Thoracic aorta (tissue), 2 donors: ENCODE measurements at regions not wholly inside any gene's neighbourhood (a gene's known extent, or its start where the extent isn't known, plus 50 kb on each side); places are given as distances from the start of the nearest gene placed in this dataset.

Experiments
- ATAC-seq: fragments of 150-250 bp; one replicate; pipeline ENCODE4 v1.8.0; 2017; ENCODE audit warnings: low read depth; ENCODE audit not compliant: insufficient number of reproducible peaks, low FRiP score
- DNase-seq: peaks from one replicate; pipeline ENCODE4 v3.0.0-alpha.2; 2020; ENCODE audit warnings: low spot score
- H3K27ac ChIP-seq, 2 donors: fragments of 200-600 bp; sonication (generic); 1 replicate in 1 of 2; 2 replicates in 1 of 2; pipeline ENCODE4 v1.5.1; 2016; ENCODE audit warnings: mild to moderate bottlenecking in 2 of 2, moderate library complexity in 2 of 2
- H3K27me3 ChIP-seq: fragments of 200-600 bp; sonication (generic); replicated peaks from 2 replicates; pipeline ENCODE4 v1.6.0; 2016; ENCODE audit warnings: mild to moderate bottlenecking; ENCODE audit not compliant: insufficient read depth
- H3K36me3 ChIP-seq: fragments of 200-600 bp; sonication (generic); one replicate; pipeline ENCODE4 v1.5.1; 2016
- H3K4me1 ChIP-seq, 2 donors: fragments of 200-600 bp; sonication (generic); 1 replicate in 1 of 2; 2 replicates in 1 of 2; pipeline versions ENCODE4 v1.5.1 to v1.6.0; 2016; ENCODE audit warnings: low read depth in 2 of 2, mild to moderate bottlenecking in 1 of 2; ENCODE audit not compliant: control insufficient read depth in 1 of 2
- H3K4me3 ChIP-seq: fragments of 200-600 bp; sonication (generic); 2 replicates; pipeline ENCODE4 v1.5.1; 2016; ENCODE audit warnings: mild to moderate bottlenecking
- H3K9me3 ChIP-seq: fragments of 200-600 bp; sonication (generic); 2 replicates; pipeline ENCODE4 v1.5.1; 2016
- CTCF ChIP-seq: fragments of 200-600 bp; sonication (generic); IDR thresholded peaks from one replicate; pipeline ENCODE4 v1.5.1; 2019; ENCODE audit warnings: antibody characterized with exemption

- no peaks in the 10 kb centered on the region for H3K9me3 ChIP-seq
- no peak for ATAC-seq
- no peak for TF ChIP-seq CTCF
Measured at GRCh38 chr10:106147021-106147420, 1017.5 kb downstream of the SORCS1 start.

GRCh38 chr10:106139915-106140314 is 1024.6 kb downstream of the SORCS1 start:
- no peak for TF ChIP-seq CTCF
- ATAC-seq (no peak), DNase-seq (no peak)
- H3K4me1 ChIP-seq: no peaks in the 10 kb centered on the region
- H3K27ac ChIP-seq: no peak overlapping the region
- no peaks in the 10 kb centered on the region for H3K27me3 ChIP-seq
- H3K9me3 ChIP-seq: no peaks in the 10 kb centered on the region
- H3K4me3 ChIP-seq: no peak overlapping the region
- no peaks in the 10 kb centered on the region for H3K36me3 ChIP-seq

More at GRCh38 chr10:106147021-106147420, 1017.5 kb downstream of the SORCS1 start:
- no peaks in the 10 kb centered on the region for H3K4me1 ChIP-seq
- no peaks in the 10 kb centered on the region for H3K27me3 ChIP-seq
- DNase-seq: no peak
- no peak overlapping the region for H3K27ac ChIP-seq
- H3K4me3 ChIP-seq: no peak overlapping the region
- H3K36me3 ChIP-seq: no peaks in the 10 kb centered on the region

GRCh38 chr10:106136175-106136574 is 1028.3 kb downstream of the SORCS1 start:
- no peak overlapping the region for H3K27ac ChIP-seq
- H3K4me3 ChIP-seq: no peak overlapping the region
- H3K4me1 ChIP-seq: no peaks in the 10 kb centered on the region
- H3K36me3 ChIP-seq: no peaks in the 10 kb centered on the region
- ATAC-seq: no peak
- no peak for DNase-seq
- H3K27me3 ChIP-seq: no peaks in the 10 kb centered on the region
- no peak for TF ChIP-seq CTCF
- H3K9me3 ChIP-seq: no peaks in the 10 kb centered on the region

- no peaks in the 10 kb centered on the region for H3K4me1 ChIP-seq
- DNase-seq: no peak
- no peak for ATAC-seq
- no peak for TF ChIP-seq CTCF
- H3K27ac ChIP-seq: no peak overlapping the region
- H3K4me3 ChIP-seq: no peak overlapping the region
- no peaks in the 10 kb centered on the region for H3K9me3 ChIP-seq
- no peaks in the 10 kb centered on the region for H3K36me3 ChIP-seq
- no peaks in the 10 kb centered on the region for H3K27me3 ChIP-seq
Measured at GRCh38 chr10:106134326-106135000, 1030.0 kb downstream of the SORCS1 start.

- no peaks in the 10 kb centered on the region for H3K9me3 ChIP-seq
- H3K36me3 ChIP-seq: no peaks in the 10 kb centered on the region
- H3K27ac ChIP-seq: no peak overlapping the region
- ATAC-seq (no peak), DNase-seq (no peak)
- H3K27me3 ChIP-seq: no peaks in the 10 kb centered on the region
- no peak for TF ChIP-seq CTCF
- H3K4me3 ChIP-seq: no peak overlapping the region
- H3K4me1 ChIP-seq: no peaks in the 10 kb centered on the region
Measured at GRCh38 chr10:106133451-106133850, 1031.1 kb downstream of the SORCS1 start.
